Thoracic aorta (tissue), 2 donors: ENCODE measurements at regions not wholly inside any gene's neighbourhood (a gene's known extent, or its start where the extent isn't known, plus 50 kb on each side); places are given as distances from the start of the nearest gene placed in this dataset.

Experiments
- ATAC-seq: fragments of 150-250 bp; one replicate; pipeline ENCODE4 v1.8.0; 2017; ENCODE audit warnings: low read depth; ENCODE audit not compliant: insufficient number of reproducible peaks, low FRiP score
- DNase-seq: peaks from one replicate; pipeline ENCODE4 v3.0.0-alpha.2; 2020; ENCODE audit warnings: low spot score
- H3K27ac ChIP-seq, 2 donors: fragments of 200-600 bp; sonication (generic); 1 replicate in 1 of 2; 2 replicates in 1 of 2; pipeline ENCODE4 v1.5.1; 2016; ENCODE audit warnings: mild to moderate bottlenecking in 2 of 2, moderate library complexity in 2 of 2
- H3K27me3 ChIP-seq: fragments of 200-600 bp; sonication (generic); replicated peaks from 2 replicates; pipeline ENCODE4 v1.6.0; 2016; ENCODE audit warnings: mild to moderate bottlenecking; ENCODE audit not compliant: insufficient read depth
- H3K36me3 ChIP-seq: fragments of 200-600 bp; sonication (generic); one replicate; pipeline ENCODE4 v1.5.1; 2016
- H3K4me1 ChIP-seq, 2 donors: fragments of 200-600 bp; sonication (generic); 1 replicate in 1 of 2; 2 replicates in 1 of 2; pipeline versions ENCODE4 v1.5.1 to v1.6.0; 2016; ENCODE audit warnings: low read depth in 2 of 2, mild to moderate bottlenecking in 1 of 2; ENCODE audit not compliant: control insufficient read depth in 1 of 2
- H3K4me3 ChIP-seq: fragments of 200-600 bp; sonication (generic); 2 replicates; pipeline ENCODE4 v1.5.1; 2016; ENCODE audit warnings: mild to moderate bottlenecking
- H3K9me3 ChIP-seq: fragments of 200-600 bp; sonication (generic); 2 replicates; pipeline ENCODE4 v1.5.1; 2016
- TF ChIP-seq, protein P1 (sequence below): fragments of 200-600 bp; sonication (generic); IDR thresholded peaks from one replicate; pipeline ENCODE4 v1.5.1; 2019; ENCODE audit warnings: antibody characterized with exemption

DNA sequence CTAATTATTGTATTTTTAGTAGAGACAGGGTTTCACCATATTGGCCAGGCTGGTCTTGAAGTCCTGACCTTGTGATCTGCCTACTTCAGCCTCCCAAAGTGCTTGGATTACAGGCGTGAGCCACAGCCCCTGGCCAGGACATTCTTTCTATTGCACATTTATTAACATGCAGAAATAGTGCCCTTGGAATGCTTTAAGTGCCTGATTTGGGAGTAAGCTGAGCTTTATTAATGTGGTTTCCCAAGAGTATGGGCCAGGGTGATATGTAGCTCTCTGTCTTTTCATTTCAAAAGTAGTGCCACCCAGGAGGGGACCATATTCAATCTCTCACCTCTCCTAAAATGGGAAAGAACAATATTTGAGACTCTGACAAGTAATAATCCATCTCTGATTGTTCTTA lies 970.7 kb downstream of the KCNMA1 start:
- H3K36me3 ChIP-seq = no peaks in the 10 kb centered on the region
- no peak overlapping the region for H3K4me3 ChIP-seq
- ATAC-seq = no peak
- H3K27ac ChIP-seq = no peak overlapping the region
- peaks cover 0 to 6% of the 10 kb centered on the region in 2 donors for H3K4me1 ChIP-seq
- DNase-seq = no peak
- H3K9me3 ChIP-seq = no peaks in the 10 kb centered on the region
- H3K27me3 ChIP-seq = no peaks in the 10 kb centered on the region
- TF ChIP-seq, protein P1, sequence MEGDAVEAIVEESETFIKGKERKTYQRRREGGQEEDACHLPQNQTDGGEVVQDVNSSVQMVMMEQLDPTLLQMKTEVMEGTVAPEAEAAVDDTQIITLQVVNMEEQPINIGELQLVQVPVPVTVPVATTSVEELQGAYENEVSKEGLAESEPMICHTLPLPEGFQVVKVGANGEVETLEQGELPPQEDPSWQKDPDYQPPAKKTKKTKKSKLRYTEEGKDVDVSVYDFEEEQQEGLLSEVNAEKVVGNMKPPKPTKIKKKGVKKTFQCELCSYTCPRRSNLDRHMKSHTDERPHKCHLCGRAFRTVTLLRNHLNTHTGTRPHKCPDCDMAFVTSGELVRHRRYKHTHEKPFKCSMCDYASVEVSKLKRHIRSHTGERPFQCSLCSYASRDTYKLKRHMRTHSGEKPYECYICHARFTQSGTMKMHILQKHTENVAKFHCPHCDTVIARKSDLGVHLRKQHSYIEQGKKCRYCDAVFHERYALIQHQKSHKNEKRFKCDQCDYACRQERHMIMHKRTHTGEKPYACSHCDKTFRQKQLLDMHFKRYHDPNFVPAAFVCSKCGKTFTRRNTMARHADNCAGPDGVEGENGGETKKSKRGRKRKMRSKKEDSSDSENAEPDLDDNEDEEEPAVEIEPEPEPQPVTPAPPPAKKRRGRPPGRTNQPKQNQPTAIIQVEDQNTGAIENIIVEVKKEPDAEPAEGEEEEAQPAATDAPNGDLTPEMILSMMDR = no peak

DNA sequence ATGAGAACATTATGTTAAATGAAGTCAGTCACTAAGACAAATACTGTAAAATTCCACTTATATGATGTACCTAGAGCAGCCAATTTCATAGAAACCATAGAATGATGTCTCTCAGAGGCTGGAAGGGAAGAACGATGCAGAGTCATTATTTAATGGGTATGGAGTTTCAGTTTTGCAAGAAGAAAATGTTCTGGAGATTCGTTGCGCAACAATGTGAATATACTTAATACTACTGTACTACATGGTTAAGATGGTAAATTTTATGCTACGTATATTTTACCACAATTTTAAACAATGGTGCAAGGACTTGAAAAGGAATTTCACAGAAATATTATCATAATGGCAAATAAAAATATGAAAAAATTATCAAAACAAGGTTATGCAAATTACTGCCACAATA lies 972.6 kb downstream of the KCNMA1 start:
- DNase-seq (no peak), ATAC-seq (no peak)
- Histone ChIP-seq H3K9me3 (no peaks in the 10 kb centered on the region), H3K36me3 (no peaks in the 10 kb centered on the region), H3K4me3 (no peak overlapping the region), H3K4me1 (no peaks in the 10 kb centered on the region), H3K27ac (no peak overlapping the region), H3K27me3 (no peaks in the 10 kb centered on the region)
- TF ChIP-seq, protein P1 = no peak

DNA sequence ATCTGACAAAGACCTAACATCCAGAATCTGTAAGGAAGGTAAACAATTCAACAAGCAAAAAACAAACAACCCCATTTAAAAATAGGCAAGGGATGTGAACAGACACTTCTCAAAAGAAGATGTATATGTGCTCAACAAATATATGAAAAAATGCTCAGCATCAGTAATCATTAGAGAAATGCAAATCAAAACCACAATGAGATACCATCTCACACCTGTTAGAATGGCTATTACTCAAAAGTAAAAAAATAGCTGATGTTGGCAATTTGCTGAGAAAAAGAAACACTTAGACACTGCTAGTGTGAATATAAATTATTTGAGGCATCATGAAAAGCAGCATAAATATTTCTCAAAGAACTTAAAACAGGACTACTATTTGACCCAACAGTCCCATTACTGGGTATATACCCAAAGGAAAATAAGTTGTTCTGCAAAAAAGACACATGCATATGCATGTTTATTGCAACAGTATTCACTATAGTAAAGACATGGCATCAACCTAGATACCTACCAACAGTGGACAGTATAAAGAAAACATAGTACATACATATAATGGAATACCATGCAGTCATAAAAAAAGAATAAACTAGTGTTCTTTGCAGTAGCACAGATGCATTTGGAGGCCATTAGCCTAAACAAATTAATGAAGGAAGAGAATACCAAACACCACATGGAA lies 980.1 kb downstream of the KCNMA1 start:
- no peaks in the 10 kb centered on the region for H3K9me3 ChIP-seq
- TF ChIP-seq, protein P1 = no peak
- DNase-seq = no peak
- H3K27ac ChIP-seq = no peak overlapping the region
- no peak for ATAC-seq
- H3K4me3 ChIP-seq = no peak overlapping the region
- no peaks in the 10 kb centered on the region for H3K27me3 ChIP-seq
- no peaks in the 10 kb centered on the region for H3K36me3 ChIP-seq
- no peaks in the 10 kb centered on the region for H3K4me1 ChIP-seq

DNA sequence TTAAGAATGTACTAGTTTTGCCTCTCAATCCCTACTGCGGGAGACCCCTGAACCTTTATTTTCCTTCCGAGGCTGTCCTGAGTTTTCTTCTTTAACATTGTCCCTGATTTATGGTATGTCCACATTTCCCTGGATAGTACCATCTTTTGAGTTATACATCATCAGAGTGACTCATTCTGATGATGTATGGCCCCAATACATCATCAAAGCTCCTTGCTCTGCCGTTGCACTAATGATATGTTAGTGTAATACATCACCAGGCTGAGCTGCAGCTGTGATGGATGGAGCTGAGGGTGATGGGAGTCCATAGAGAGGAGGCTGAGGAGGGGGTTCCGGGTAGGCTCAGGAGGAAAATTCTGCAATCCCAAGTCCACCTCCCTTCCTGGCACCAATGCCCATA lies 986.5 kb downstream of the KCNMA1 start:
- peaks cover 0 to 9% of the 10 kb centered on the region in 2 donors for H3K4me1 ChIP-seq
- DNase-seq (no peak), ATAC-seq (no peak)
- no peaks in the 10 kb centered on the region for H3K27me3 ChIP-seq
- TF ChIP-seq, protein P1 = no peak
- no peak overlapping the region for H3K4me3 ChIP-seq
- H3K27ac ChIP-seq = no peak overlapping the region
- no peaks in the 10 kb centered on the region for H3K9me3 ChIP-seq
- H3K36me3 ChIP-seq = no peaks in the 10 kb centered on the region

DNA sequence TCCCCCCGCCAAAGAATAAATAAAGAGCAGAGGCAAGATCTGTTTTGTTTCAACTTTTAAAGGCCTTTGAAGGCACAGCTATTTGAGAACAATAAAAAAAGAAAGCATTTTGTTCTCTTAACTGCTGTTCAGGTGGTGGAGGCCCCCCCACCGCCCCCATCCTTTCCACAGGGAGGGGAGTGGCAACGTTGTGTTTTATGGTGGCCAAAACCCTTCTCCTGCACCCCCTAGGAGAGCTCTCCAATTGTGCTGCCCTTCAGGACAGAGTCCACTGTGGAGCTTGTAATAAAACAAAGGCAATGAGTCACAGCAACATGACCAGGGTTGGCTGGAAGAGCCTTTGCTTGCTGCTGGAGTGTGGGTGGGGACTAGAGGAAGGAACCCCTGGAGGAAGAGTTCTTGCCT lies 987.9 kb downstream of the KCNMA1 start:
- no peak for ATAC-seq
- Histone ChIP-seq H3K9me3 (no peaks in the 10 kb centered on the region), H3K36me3 (no peaks in the 10 kb centered on the region), H3K27me3 (no peaks in the 10 kb centered on the region), H3K4me1 (peaks cover 0 to 9% of the 10 kb centered on the region in 2 donors), H3K27ac (no peak overlapping the region), H3K4me3 (no peak overlapping the region)
- no peak for DNase-seq
- TF ChIP-seq, protein P1 = no peak
